ENCODE measurements at regions not wholly inside any gene's neighbourhood (a gene's known extent, or its start where the extent isn't known, plus 50 kb on each side); places are given as distances from the start of the nearest gene placed in this dataset.

GRCh38 chr3:94248042-94248441 lies 185.2 kb downstream of the NSUN3 start:
- no peak for TF ChIP-seq GATA2 (IDR thresholded peaks at IDR 0.05; ENCODE audit: low read depth, low read length)
- no peak for TF ChIP-seq GATA3 (IDR thresholded peaks at IDR 0.05; ENCODE audit: low read depth, low read length)
